ENCODE measurements at regions not wholly inside any gene's neighbourhood (a gene's known extent, or its start where the extent isn't known, plus 50 kb on each side); places are given as distances from the start of the nearest gene placed in this dataset.

DNA sequence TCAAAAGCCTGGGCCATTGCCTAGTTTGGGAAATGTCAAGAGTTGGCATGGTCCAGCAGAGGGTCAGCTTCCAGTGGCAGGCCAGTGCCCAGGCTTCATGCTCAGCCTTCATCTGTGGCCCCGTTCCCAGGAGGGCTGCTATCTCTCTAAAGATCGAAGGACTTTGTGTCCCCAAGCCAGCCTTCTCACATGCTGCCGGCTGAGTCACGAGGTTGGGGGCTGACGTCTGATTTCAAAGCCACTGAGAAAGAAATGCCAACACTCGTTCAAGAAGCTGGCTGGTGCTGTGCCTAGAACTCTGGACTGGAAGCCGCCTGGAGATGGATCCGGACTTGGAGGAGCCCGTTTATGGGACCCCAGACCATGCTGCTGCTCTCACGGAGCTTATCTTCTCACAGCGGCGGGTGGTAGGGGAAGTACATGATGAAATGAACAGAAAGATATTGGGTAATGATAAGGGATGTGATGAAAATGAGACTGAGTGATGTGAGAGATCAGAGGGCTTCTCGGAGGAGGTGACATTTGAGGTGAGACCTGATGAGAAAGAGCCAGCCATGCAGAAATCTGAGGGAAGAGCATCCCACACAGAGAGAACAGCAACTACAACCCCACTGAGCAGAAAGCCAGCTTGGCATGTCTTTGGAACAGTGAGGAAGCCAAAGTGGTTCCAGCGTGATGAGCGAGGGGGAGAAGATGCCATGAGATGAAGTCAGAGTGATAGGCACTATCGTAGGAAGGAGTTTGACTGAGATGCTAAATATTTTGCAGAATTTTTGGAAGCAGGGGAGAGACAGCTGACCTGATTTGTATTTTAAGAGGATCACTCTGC, 54.9 kb upstream of the BOD1 start:
- Histone ChIP-seq H3K4me1 (peaks cover 21% of the 10 kb centered on the region), H3K36me3 (no peaks in the 10 kb centered on the region), H3K27me3 (no peaks in the 10 kb centered on the region), H3K4me3 (ENCODE audit: low read depth, low read length) (peak overlapping the region; percentile 7), H3K9me3 (no peaks in the 10 kb centered on the region)
- TF ChIP-seq, protein P1, sequence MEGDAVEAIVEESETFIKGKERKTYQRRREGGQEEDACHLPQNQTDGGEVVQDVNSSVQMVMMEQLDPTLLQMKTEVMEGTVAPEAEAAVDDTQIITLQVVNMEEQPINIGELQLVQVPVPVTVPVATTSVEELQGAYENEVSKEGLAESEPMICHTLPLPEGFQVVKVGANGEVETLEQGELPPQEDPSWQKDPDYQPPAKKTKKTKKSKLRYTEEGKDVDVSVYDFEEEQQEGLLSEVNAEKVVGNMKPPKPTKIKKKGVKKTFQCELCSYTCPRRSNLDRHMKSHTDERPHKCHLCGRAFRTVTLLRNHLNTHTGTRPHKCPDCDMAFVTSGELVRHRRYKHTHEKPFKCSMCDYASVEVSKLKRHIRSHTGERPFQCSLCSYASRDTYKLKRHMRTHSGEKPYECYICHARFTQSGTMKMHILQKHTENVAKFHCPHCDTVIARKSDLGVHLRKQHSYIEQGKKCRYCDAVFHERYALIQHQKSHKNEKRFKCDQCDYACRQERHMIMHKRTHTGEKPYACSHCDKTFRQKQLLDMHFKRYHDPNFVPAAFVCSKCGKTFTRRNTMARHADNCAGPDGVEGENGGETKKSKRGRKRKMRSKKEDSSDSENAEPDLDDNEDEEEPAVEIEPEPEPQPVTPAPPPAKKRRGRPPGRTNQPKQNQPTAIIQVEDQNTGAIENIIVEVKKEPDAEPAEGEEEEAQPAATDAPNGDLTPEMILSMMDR (IDR thresholded peaks at IDR 0.05; ENCODE audit: low read depth, low read length), result no peak
- DNase-seq, result peak; percentile 51

DNA sequence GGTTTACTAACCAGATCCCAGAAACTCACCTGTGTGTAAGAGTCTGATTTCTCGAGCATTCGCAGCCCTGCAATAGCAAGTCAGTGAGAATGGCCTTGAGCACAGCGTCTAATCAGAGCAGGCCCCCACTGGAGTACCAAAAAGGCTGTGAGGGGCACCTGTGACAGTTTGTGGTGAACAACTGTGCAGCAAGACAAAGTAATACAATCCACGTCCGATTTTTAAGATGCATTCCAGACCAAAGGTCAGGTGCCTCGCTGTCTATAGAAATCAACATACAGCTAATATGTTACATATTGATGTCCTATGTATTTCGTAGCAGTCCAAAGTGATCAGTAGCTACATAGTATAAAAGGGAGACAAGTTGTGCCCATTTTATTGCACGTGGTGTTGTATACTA, 55.7 kb upstream of the BOD1 start:
- TF ChIP-seq, protein P1 (IDR thresholded peaks at IDR 0.05; ENCODE audit: low read depth, low read length), result no peak
- H3K4me1 ChIP-seq, result peaks cover 21% of the 10 kb centered on the region
- H3K36me3 ChIP-seq, result no peaks in the 10 kb centered on the region
- H3K4me3 ChIP-seq (ENCODE audit: low read depth, low read length), result no peak overlapping the region
- no peaks in the 10 kb centered on the region for H3K9me3 ChIP-seq
- no peaks in the 10 kb centered on the region for H3K27me3 ChIP-seq
- DNase-seq, result no peak

DNA sequence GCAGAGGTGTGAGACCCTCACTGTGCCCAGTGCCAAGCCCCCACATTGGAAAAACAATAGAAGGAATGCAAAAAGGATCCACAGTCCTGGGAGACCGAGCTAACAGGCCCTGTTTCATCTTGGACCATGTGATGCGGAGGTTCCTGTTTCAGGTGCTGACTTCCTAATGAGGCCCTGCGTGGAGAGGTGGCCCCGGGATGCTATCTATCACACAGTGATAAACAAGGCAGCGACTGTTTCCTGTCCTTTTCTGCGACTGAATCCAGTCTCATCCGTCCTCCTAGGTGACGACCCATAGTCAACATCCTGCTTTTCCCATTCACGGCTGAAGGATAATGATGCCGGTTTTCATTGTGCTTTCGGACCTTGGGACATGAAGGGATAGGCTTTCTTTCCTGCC, 56.4 kb upstream of the BOD1 start:
- H3K36me3 ChIP-seq, result no peaks in the 10 kb centered on the region
- no peaks in the 10 kb centered on the region for H3K27me3 ChIP-seq
- TF ChIP-seq, protein P1 (IDR thresholded peaks at IDR 0.05; ENCODE audit: low read depth, low read length), result no peak
- H3K4me3 ChIP-seq (ENCODE audit: low read depth, low read length), result peak overlapping the region; percentile 40
- DNase-seq, result peak; percentile 24
- H3K4me1 ChIP-seq, result peaks cover 21% of the 10 kb centered on the region
- no peaks in the 10 kb centered on the region for H3K9me3 ChIP-seq

DNA sequence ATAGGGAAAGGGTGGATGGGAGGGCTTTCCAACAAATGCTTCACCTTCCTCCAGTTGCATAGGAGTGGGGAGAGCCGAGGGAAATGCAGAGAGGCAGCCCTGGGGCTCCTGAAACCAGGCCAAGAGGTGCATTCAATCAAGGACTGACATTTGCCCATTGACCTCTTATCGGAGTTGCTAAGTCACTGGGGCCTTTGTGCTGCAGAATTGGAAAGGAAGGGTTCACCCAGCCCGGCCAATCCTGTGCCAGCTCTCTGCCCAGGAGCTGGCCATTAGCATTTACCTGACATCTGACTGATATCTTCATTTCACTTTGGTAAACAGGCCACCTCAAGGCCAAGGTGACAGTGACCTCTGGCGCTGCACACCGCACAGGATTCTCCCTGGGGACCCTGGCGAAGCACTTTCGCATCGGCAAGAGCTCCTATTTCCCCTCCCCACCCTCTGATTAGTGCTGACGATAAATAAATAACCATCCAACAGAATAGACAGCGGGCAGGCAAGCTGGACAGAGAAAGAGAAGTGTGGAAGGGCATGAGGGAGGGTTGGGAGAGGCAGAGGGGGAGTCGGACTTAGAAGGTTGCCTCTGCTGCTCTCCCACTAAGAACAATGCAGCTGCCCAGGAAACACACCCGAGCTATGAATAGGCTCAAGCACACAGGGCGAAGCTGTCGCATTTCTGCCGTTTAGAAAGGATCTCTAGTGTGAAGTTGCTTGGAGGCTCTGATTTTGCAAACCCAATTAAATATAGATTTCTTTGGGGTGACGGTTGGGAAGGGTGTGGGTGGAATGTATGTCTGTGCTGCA, 57.0 kb upstream of the BOD1 start:
- H3K36me3 ChIP-seq, result no peaks in the 10 kb centered on the region
- DNase-seq, result peak; percentile 55
- peaks cover 21% of the 10 kb centered on the region for H3K4me1 ChIP-seq
- no peaks in the 10 kb centered on the region for H3K9me3 ChIP-seq
- TF ChIP-seq, protein P1 (IDR thresholded peaks at IDR 0.05; ENCODE audit: low read depth, low read length), result no peak
- H3K4me3 ChIP-seq (ENCODE audit: low read depth, low read length), result peak overlapping the region; percentile 40
- no peaks in the 10 kb centered on the region for H3K27me3 ChIP-seq

DNA sequence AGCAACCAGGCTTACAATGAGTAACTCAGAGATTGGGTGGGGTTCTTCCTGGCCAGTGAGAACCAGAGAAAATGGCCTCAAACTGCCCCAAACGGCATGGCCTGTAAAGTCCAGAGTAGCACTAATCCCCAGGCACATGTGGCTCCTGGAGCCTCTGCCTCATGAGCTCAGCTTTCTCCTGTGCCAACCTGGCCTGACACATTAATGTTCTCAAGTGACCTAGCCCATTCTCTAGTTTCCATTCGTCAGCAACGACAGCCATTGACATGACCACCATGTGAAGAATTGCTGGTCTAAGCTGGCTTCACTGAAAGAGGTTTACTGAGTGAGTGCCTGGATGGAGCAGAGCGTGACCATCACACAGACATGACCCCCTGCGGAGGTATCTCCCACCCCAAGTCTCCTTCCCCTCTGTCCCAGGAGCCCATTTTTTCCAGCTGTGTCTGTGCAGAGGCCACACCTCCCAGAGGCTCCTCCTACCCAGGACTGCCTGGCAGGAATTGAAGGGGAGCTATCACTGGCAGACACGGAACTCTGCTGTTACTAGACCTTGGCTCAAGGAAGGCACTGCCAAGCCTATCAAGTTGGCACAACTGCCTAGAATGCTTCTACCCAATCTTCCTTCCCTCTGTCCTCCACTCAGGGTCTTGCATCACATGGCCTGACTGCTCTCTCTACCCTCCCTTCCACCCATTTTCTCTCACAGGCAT, 59.0 kb upstream of the BOD1 start:
- H3K36me3 ChIP-seq, result no peaks in the 10 kb centered on the region
- TF ChIP-seq, protein P1 (IDR thresholded peaks at IDR 0.05; ENCODE audit: low read depth, low read length), result no peak

More for the DNA sequence above, 59.0 kb upstream of the BOD1 start:
- H3K4me3 ChIP-seq (ENCODE audit: low read depth, low read length), result no peak overlapping the region
- H3K4me1 ChIP-seq, result peaks cover 16% of the 10 kb centered on the region
- no peak for DNase-seq
- no peaks in the 10 kb centered on the region for H3K9me3 ChIP-seq
- H3K27me3 ChIP-seq, result no peaks in the 10 kb centered on the region

All from BE2C (cell line).